B cell (primary cell): ENCODE measurements at regions not wholly inside any gene's neighbourhood (a gene's known extent, or its start where the extent isn't known, plus 50 kb on each side); places are given as distances from the start of the nearest gene placed in this dataset.

Source experiments
- ATAC-seq: fragments of 200-7000 bp; cut with Tn5 transposase; one replicate; pipeline ENCODE4 v1.10.0; 2021; ENCODE audit warnings: low read depth, mild to moderate bottlenecking, moderate number of reproducible peaks, moderate library complexity
- CTCF ChIA-PET: fragments of 350-600 bp; sonication (Branson Sonifier 250); formaldehyde crosslinking; loops from one replicate; lab custom pipeline; 2021; ENCODE audit warnings: antibody characterized with exemption, inconsistent platforms; lab: Charles Lee
- POLR2A ChIA-PET: fragments of 350-600 bp; sonication (Branson Sonifier 250); formaldehyde crosslinking; loops from one replicate; lab custom pipeline; 2021; ENCODE audit warnings: antibody characterized with exemption; lab: Charles Lee
- DNase-seq: peaks from one replicate; pipeline ENCODE4 v3.0.0; 2013
- H2AFZ ChIP-seq: 2 replicates; pipeline ENCODE4 v1.6.1; 2012; ENCODE audit warnings: mild to moderate bottlenecking, low read depth, low read length; ENCODE audit not compliant: insufficient read depth, poor library complexity, severe bottlenecking
- H3K27ac ChIP-seq, 2 donors: 1 replicate in 1 of 2; 2 replicates in 1 of 2; pipeline ENCODE4 v1.5.1; 2012 to 2013; ENCODE audit warnings: low read length in 2 of 2, mild to moderate bottlenecking in 2 of 2, moderate library complexity in 1 of 2
- H3K27me3 ChIP-seq, 4 experiments: fragments of 200-600 bp in 1 of 4; sonication (generic) in 1 of 4; replicated peaks in 1 of 4; 1 replicate in 2 of 4; 2 replicates in 2 of 4; pipeline versions ENCODE4 v1.6.1 to v1.7.0; 2013 to 2016; ENCODE audit warnings: low read length in 3 of 4, mild to moderate bottlenecking in 2 of 4, mixed read lengths in 1 of 4, moderate library complexity in 1 of 4; ENCODE audit not compliant: insufficient read depth in 4 of 4, control insufficient read depth in 3 of 4; ENCODE audit errors: control extremely low read depth in 1 of 4
- H3K36me3 ChIP-seq, 2 experiments: replicated peaks in 1 of 2; 1 replicate in 1 of 2; 2 replicates in 1 of 2; pipeline versions ENCODE4 v1.6.1 to v1.7.1; 2013; ENCODE audit warnings: low read length in 1 of 2; ENCODE audit not compliant: insufficient read depth in 2 of 2, control insufficient read depth in 1 of 2; ENCODE audit errors: control extremely low read depth in 1 of 2, extremely low read depth in 1 of 2
- H3K4me1 ChIP-seq, 2 donors: fragments of 200-600 bp in 1 of 2; sonication (generic) in 1 of 2; 1 replicate in 1 of 2; 2 replicates in 1 of 2; pipeline versions ENCODE4 v1.5.1 to v1.6.1; 2013 to 2017; ENCODE audit warnings: low read length in 2 of 2; ENCODE audit not compliant: control insufficient read depth in 2 of 2, insufficient read depth in 2 of 2
- H3K4me2 ChIP-seq: replicated peaks from 2 replicates; pipeline ENCODE3; 2012; ENCODE audit warnings: mild to moderate bottlenecking, low read depth, low read length; ENCODE audit not compliant: poor library complexity, severe bottlenecking
- H3K4me3 ChIP-seq, 5 experiments: fragments of 200-600 bp in 1 of 5; sonication (generic) in 1 of 5; 1 replicate in 3 of 5; 2 replicates in 2 of 5; pipeline versions ENCODE4 v1.5.1 to v1.7.0; 2011 to 2016; ENCODE audit warnings: low read length in 4 of 5, mild to moderate bottlenecking in 4 of 5, low read depth in 2 of 5, control low read depth in 1 of 5, moderate library complexity in 1 of 5; ENCODE audit not compliant: insufficient read depth in 1 of 5; ENCODE audit errors: control extremely low read depth in 1 of 5, extremely low read depth in 1 of 5
- H3K79me2 ChIP-seq: fragments of 200-600 bp; sonication (generic); one replicate; pipeline ENCODE4 v1.6.0; 2016; ENCODE audit warnings: low read length; ENCODE audit not compliant: control insufficient read depth, insufficient read depth
- H3K9ac ChIP-seq: fragments of 200-600 bp; sonication (generic); 2 replicates; pipeline ENCODE4 v1.6.1; 2017; ENCODE audit warnings: mild to moderate bottlenecking, low read length, moderate library complexity
- H3K9me3 ChIP-seq, 3 donors: one replicate each; pipeline versions ENCODE4 v1.6.1 to v1.7.1; 2013; ENCODE audit warnings: low read length in 2 of 3; ENCODE audit not compliant: control insufficient read depth in 2 of 3, insufficient read depth in 1 of 3; ENCODE audit errors: control extremely low read depth in 1 of 3
- H4K20me1 ChIP-seq: 2 replicates; pipeline ENCODE4 v1.6.0; 2012; ENCODE audit warnings: mild to moderate bottlenecking, low read length; ENCODE audit not compliant: insufficient read depth, control insufficient read depth, poor library complexity, severe bottlenecking
- H3K27ac Mint-ChIP-seq: one replicate; pipeline ENCODE4 v1.8.0; 2021; ENCODE audit warnings: mixed read lengths
- H3K27me3 Mint-ChIP-seq: one replicate; pipeline ENCODE4 v1.8.0; 2021; ENCODE audit warnings: mixed read lengths
- H3K4me1 Mint-ChIP-seq: one replicate; pipeline ENCODE4 v1.8.0; 2021; ENCODE audit warnings: mixed read lengths
- H3K4me3 Mint-ChIP-seq: one replicate; pipeline ENCODE4 v1.8.0; 2021; ENCODE audit warnings: mixed read lengths
- H3K9me3 Mint-ChIP-seq: one replicate; pipeline ENCODE4 v1.8.0; 2022; ENCODE audit warnings: mixed read lengths; ENCODE audit not compliant: insufficient read depth
- CTCF ChIP-seq: fragments of 200-600 bp; IDR thresholded peaks from one replicate; pipeline ENCODE4 v1.8.0; 2022; ENCODE audit warnings: antibody characterized with exemption, mild to moderate bottlenecking
- EZH2 ChIP-seq: IDR thresholded peaks from 2 replicates; pipeline ENCODE4 v1.6.1; 2012; ENCODE audit warnings: borderline replicate concordance, low read depth, mild to moderate bottlenecking, moderate library complexity, low read length; ENCODE audit not compliant: insufficient read depth, poor library complexity, severe bottlenecking
- WGBS: methylation state at CpG from one replicate; pipeline ENCODE4 v1.1.5; 2013; ENCODE audit warnings: missing lambda C conversion rate; ENCODE audit not compliant: insufficient coverage; 5-methylcytosine and 5-hydroxymethylcytosine counted together
- intact Hi-C: fragments of 100-400 bp; cut with micrococcal nuclease; formaldehyde crosslinking; loops from one replicate; pipeline ENCODE4 v1.10.0; 2022

- CTCF ChIA-PET, result no interaction called here
- ATAC-seq (no peak), DNase-seq (no peak)
- Mint-ChIP-seq H3K4me3 (no peak overlapping the region), H3K9me3 (peaks cover 5% of the 10 kb centered on the region), H3K27me3 (no peaks in the 10 kb centered on the region), H3K4me1 (no peaks in the 10 kb centered on the region), H3K27ac (no peak overlapping the region)
- Histone ChIP-seq H3K27me3 (no peaks in the 10 kb centered on the region), H3K4me3 (no peak overlapping the region), H2AFZ (no peak overlapping the region), H4K20me1 (no peaks in the 10 kb centered on the region), H3K27ac (no peak overlapping the region), H3K79me2 (no peaks in the 10 kb centered on the region), H3K9ac (no peak overlapping the region), H3K4me1 (no peaks in the 10 kb centered on the region), H3K36me3 (no peaks in the 10 kb centered on the region), H3K9me3 (no peaks in the 10 kb centered on the region), H3K4me2 (no peak overlapping the region)
- intact Hi-C loops, result no loop called here
- POLR2A ChIA-PET, result no interaction called here
- TF ChIP-seq CTCF (no peak), EZH2 (no peak)
- 32% methylated on average over 8 of the region's 11 CpGs for WGBS
Observed at GRCh38 chr15:97177151-97177577, 783.3 kb upstream of the ARRDC4 start.

GRCh38 chr15:97182581-97182980 lies 777.9 kb upstream of the ARRDC4 start:
- no peaks in the 10 kb centered on the region for H3K4me1 ChIP-seq
- H3K36me3 ChIP-seq, result no peaks in the 10 kb centered on the region
- WGBS, result 100% methylated on average over 6 of the region's 7 CpGs
- Mint-ChIP-seq H3K27me3 (no peaks in the 10 kb centered on the region), H3K4me3 (no peak overlapping the region), H3K27ac (no peak overlapping the region), H3K9me3 (peaks cover 2% of the 10 kb centered on the region), H3K4me1 (no peaks in the 10 kb centered on the region)
- H3K27me3 ChIP-seq, result no peaks in the 10 kb centered on the region
- CTCF ChIA-PET, result no interaction called here
- POLR2A ChIA-PET, result no interaction called here
- H2AFZ ChIP-seq, result no peak overlapping the region
- intact Hi-C loops, result no loop called here
- no peaks in the 10 kb centered on the region for H4K20me1 ChIP-seq
- DNase-seq (no peak), ATAC-seq (no peak)
- H3K79me2 ChIP-seq, result no peaks in the 10 kb centered on the region
- TF ChIP-seq CTCF, result no peak
- TF ChIP-seq EZH2, result no peak
- no peak overlapping the region for H3K4me2 ChIP-seq
- no peak overlapping the region for H3K27ac ChIP-seq
- no peak overlapping the region for H3K4me3 ChIP-seq
- H3K9me3 ChIP-seq, result no peaks in the 10 kb centered on the region
- no peak overlapping the region for H3K9ac ChIP-seq
